Duodenal mucosa (tissue), 2 donors: ENCODE measurements at regions not wholly inside any gene's neighbourhood (a gene's known extent, or its start where the extent isn't known, plus 50 kb on each side); places are given as distances from the start of the nearest gene placed in this dataset.
"Not testable (repeated sequence)": the region's sequence is repeated elsewhere in the genome, so short reads cannot be mapped to it uniquely, and the experiment has no call there.

Source experiments
- H3K27ac ChIP-seq: one replicate; pipeline ENCODE4 v1.7.0; 2013; ENCODE audit warnings: low read depth, low read length
- H3K27me3 ChIP-seq, 2 donors: one replicate each; pipeline ENCODE4 v1.7.0; 2013; ENCODE audit warnings: low read length in 2 of 2, control low read depth in 1 of 2; ENCODE audit not compliant: insufficient read depth in 2 of 2, control insufficient read depth in 1 of 2
- H3K36me3 ChIP-seq, 2 donors: one replicate each; pipeline ENCODE4 v1.7.0; 2013; ENCODE audit warnings: low read length in 2 of 2, control low read depth in 1 of 2; ENCODE audit not compliant: insufficient read depth in 2 of 2, control insufficient read depth in 1 of 2
- H3K4me1 ChIP-seq, 2 donors: one replicate each; pipeline ENCODE4 v1.7.0; 2013; ENCODE audit warnings: low read length in 2 of 2, control low read depth in 1 of 2; ENCODE audit not compliant: insufficient read depth in 2 of 2, control insufficient read depth in 1 of 2
- H3K4me3 ChIP-seq, 2 donors: one replicate each; pipeline ENCODE4 v1.7.0; 2013; ENCODE audit warnings: low read length in 2 of 2, low read depth in 1 of 2
- H3K9ac ChIP-seq, 2 donors: one replicate each; pipeline ENCODE4 v1.7.0; 2013; ENCODE audit warnings: low read length in 2 of 2, low read depth in 1 of 2
- H3K9me3 ChIP-seq, 2 donors: one replicate each; pipeline ENCODE4 v1.7.0; 2013; ENCODE audit warnings: low read length in 2 of 2, control low read depth in 1 of 2; ENCODE audit not compliant: control insufficient read depth in 1 of 2

- no peak overlapping the region for H3K4me3 ChIP-seq
- no peaks in the 10 kb centered on the region for H3K4me1 ChIP-seq
- no peaks in the 10 kb centered on the region for H3K27me3 ChIP-seq
- H3K9ac ChIP-seq, result no peak overlapping the region
- H3K36me3 ChIP-seq, result no peaks in the 10 kb centered on the region
- H3K9me3 ChIP-seq, result no peaks in the 10 kb centered on the region
- H3K27ac ChIP-seq, result no peak overlapping the region
Measured at GRCh38 chr6:97347111-97347510, 64.1 kb upstream of the MMS22L start.

- H3K9me3 ChIP-seq, result no peaks in the 10 kb centered on the region
- no peak overlapping the region for H3K27ac ChIP-seq
- H3K27me3 ChIP-seq, result no peaks in the 10 kb centered on the region
- no peak overlapping the region for H3K4me3 ChIP-seq
- no peak overlapping the region for H3K9ac ChIP-seq
- H3K4me1 ChIP-seq, result no peaks in the 10 kb centered on the region
- H3K36me3 ChIP-seq, result no peaks in the 10 kb centered on the region
Measured at GRCh38 chr6:97361286-97361685, 78.3 kb upstream of the MMS22L start.

GRCh38 chr6:97364327-97364726 is 81.3 kb upstream of the MMS22L start:
- Histone ChIP-seq H3K27me3 (no peaks in the 10 kb centered on the region), H3K4me3 (no peak overlapping the region), H3K9ac (no peak overlapping the region), H3K27ac (no peak overlapping the region), H3K4me1 (no peaks in the 10 kb centered on the region), H3K36me3 (no peaks in the 10 kb centered on the region), H3K9me3 (no peaks in the 10 kb centered on the region)

GRCh38 chr6:97382071-97382470 is 99.1 kb upstream of the MMS22L start:
- H3K36me3 ChIP-seq, H3K27me3 ChIP-seq, H3K4me1 ChIP-seq, H3K9ac ChIP-seq, H3K27ac ChIP-seq, H3K9me3 ChIP-seq, H3K4me3 ChIP-seq: not testable (repeated sequence)

GRCh38 chr6:97392735-97393134 is 109.7 kb upstream of the MMS22L start:
- no peaks in the 10 kb centered on the region for H3K36me3 ChIP-seq
- H3K9ac ChIP-seq, result no peak overlapping the region
- no peak overlapping the region for H3K4me3 ChIP-seq
- no peaks in the 10 kb centered on the region for H3K4me1 ChIP-seq
- H3K27me3 ChIP-seq, result no peaks in the 10 kb centered on the region
- H3K9me3 ChIP-seq, result no peaks in the 10 kb centered on the region
- H3K27ac ChIP-seq, result no peak overlapping the region

GRCh38 chr6:97394160-97394748 is 111.2 kb upstream of the MMS22L start:
- Histone ChIP-seq H3K36me3 (no peaks in the 10 kb centered on the region), H3K9me3 (no peaks in the 10 kb centered on the region)

GRCh38 chr6:97396880-97397279 is 113.9 kb upstream of the MMS22L start:
- Histone ChIP-seq H3K4me3 (no peak overlapping the region), H3K27ac (no peak overlapping the region), H3K9ac (no peak overlapping the region), H3K4me1 (no peaks in the 10 kb centered on the region), H3K9me3 (no peaks in the 10 kb centered on the region), H3K36me3 (no peaks in the 10 kb centered on the region), H3K27me3 (no peaks in the 10 kb centered on the region)

More at GRCh38 chr6:97394160-97394748, 111.2 kb upstream of the MMS22L start:
- no peaks in the 10 kb centered on the region for H3K4me1 ChIP-seq
- H3K27ac ChIP-seq, result no peak overlapping the region
- H3K27me3 ChIP-seq, result no peaks in the 10 kb centered on the region
- H3K4me3 ChIP-seq, result no peak overlapping the region
- H3K9ac ChIP-seq, result no peak overlapping the region

- Histone ChIP-seq H3K9me3 (no peaks in the 10 kb centered on the region), H3K4me1 (no peaks in the 10 kb centered on the region), H3K4me3 (no peak overlapping the region), H3K27me3 (no peaks in the 10 kb centered on the region), H3K36me3 (no peaks in the 10 kb centered on the region), H3K9ac (no peak overlapping the region), H3K27ac (no peak overlapping the region)
Measured at GRCh38 chr6:97399208-97399607, 116.2 kb upstream of the MMS22L start.

- H3K27ac ChIP-seq, result no peak overlapping the region
- no peaks in the 10 kb centered on the region for H3K27me3 ChIP-seq
Measured at GRCh38 chr6:97401533-97401932, 118.5 kb upstream of the MMS22L start.

GRCh38 chr6:97405818-97406409 is 122.9 kb upstream of the MMS22L start:
- Histone ChIP-seq H3K36me3 (no peaks in the 10 kb centered on the region), H3K9ac (no peak overlapping the region)

More at GRCh38 chr6:97401533-97401932, 118.5 kb upstream of the MMS22L start:
- Histone ChIP-seq H3K9ac (no peak overlapping the region), H3K4me1 (no peaks in the 10 kb centered on the region), H3K4me3 (no peak overlapping the region), H3K36me3 (no peaks in the 10 kb centered on the region), H3K9me3 (no peaks in the 10 kb centered on the region)

More at GRCh38 chr6:97405818-97406409, 122.9 kb upstream of the MMS22L start:
- Histone ChIP-seq H3K27me3 (no peaks in the 10 kb centered on the region), H3K27ac (no peak overlapping the region), H3K9me3 (no peaks in the 10 kb centered on the region), H3K4me3 (no peak overlapping the region), H3K4me1 (no peaks in the 10 kb centered on the region)
